Smooth muscle cell (in vitro differentiated cells): ENCODE measurements at regions not wholly inside any gene's neighbourhood (a gene's known extent, or its start where the extent isn't known, plus 50 kb on each side); places are given as distances from the start of the nearest gene placed in this dataset.

Source experiments
- DNase-seq: peaks from one replicate; lab custom pipeline; 2025; ENCODE audit not compliant: unreplicated experiment; lab: John Stamatoyannopoulos, UW
- H2AFZ ChIP-seq: fragments of 200-600 bp; sonication (generic); 2 replicates; pipeline ENCODE4 v1.6.0; 2016; ENCODE audit warnings: antibody characterized with exemption, low read depth, mild to moderate bottlenecking
- H3F3A ChIP-seq: fragments of 200-600 bp; sonication (generic); 2 replicates; pipeline ENCODE4 v1.6.0; 2017; ENCODE audit warnings: antibody characterized with exemption, low read depth
- H3K27ac ChIP-seq: fragments of 200-600 bp; sonication (generic); 2 replicates; pipeline ENCODE4 v1.5.1; 2016; ENCODE audit warnings: low read depth, mild to moderate bottlenecking
- H3K27me3 ChIP-seq: fragments of 200-600 bp; sonication (generic); 2 replicates; pipeline ENCODE4 v1.6.1; 2016; ENCODE audit warnings: low read depth, mild to moderate bottlenecking
- H3K36me3 ChIP-seq: fragments of 200-600 bp; sonication (generic); 2 replicates; pipeline ENCODE4 v1.5.1; 2016; ENCODE audit warnings: low read depth
- H3K4me1 ChIP-seq: fragments of 200-600 bp; sonication (generic); 2 replicates; pipeline ENCODE4 v1.5.1; 2016; ENCODE audit warnings: low read depth
- H3K4me2 ChIP-seq: fragments of 200-600 bp; sonication (generic); 2 replicates; pipeline ENCODE4 v1.6.0; 2016; ENCODE audit warnings: mild to moderate bottlenecking
- H3K4me3 ChIP-seq: fragments of 200-600 bp; sonication (generic); 2 replicates; pipeline ENCODE4 v1.5.1; 2016; ENCODE audit warnings: mild to moderate bottlenecking
- H3K79me2 ChIP-seq: fragments of 200-600 bp; sonication (generic); 2 replicates; pipeline ENCODE4 v1.6.0; 2016; ENCODE audit warnings: low read depth, mild to moderate bottlenecking
- H3K9ac ChIP-seq: fragments of 200-600 bp; sonication (generic); 2 replicates; pipeline ENCODE4 v1.6.0; 2016; ENCODE audit warnings: low read depth
- H3K9me3 ChIP-seq: fragments of 200-600 bp; sonication (generic); replicated peaks from 2 replicates; pipeline ENCODE4 v1.5.1; 2016; ENCODE audit warnings: low read depth
- H4K20me1 ChIP-seq: fragments of 200-600 bp; sonication (generic); 2 replicates; pipeline ENCODE4 v1.6.0; 2016; ENCODE audit warnings: low read depth
- WGBS: methylation state at CpG from one replicate; pipeline ENCODE4 v1.1.7; 2016; ENCODE audit warnings: low lambda C conversion rate; 5-methylcytosine and 5-hydroxymethylcytosine counted together
- TF ChIP-seq, protein P1 (sequence below): fragments of 200-600 bp; sonication (generic); IDR thresholded peaks from 2 replicates; pipeline ENCODE4 v1.5.1; 2017; ENCODE audit warnings: borderline replicate concordance, mild to moderate bottlenecking, antibody characterized with exemption; ENCODE audit not compliant: insufficient read depth, poor library complexity, severe bottlenecking

- H3K4me1 ChIP-seq: no peaks in the 10 kb centered on the region
- TF ChIP-seq, protein P1, sequence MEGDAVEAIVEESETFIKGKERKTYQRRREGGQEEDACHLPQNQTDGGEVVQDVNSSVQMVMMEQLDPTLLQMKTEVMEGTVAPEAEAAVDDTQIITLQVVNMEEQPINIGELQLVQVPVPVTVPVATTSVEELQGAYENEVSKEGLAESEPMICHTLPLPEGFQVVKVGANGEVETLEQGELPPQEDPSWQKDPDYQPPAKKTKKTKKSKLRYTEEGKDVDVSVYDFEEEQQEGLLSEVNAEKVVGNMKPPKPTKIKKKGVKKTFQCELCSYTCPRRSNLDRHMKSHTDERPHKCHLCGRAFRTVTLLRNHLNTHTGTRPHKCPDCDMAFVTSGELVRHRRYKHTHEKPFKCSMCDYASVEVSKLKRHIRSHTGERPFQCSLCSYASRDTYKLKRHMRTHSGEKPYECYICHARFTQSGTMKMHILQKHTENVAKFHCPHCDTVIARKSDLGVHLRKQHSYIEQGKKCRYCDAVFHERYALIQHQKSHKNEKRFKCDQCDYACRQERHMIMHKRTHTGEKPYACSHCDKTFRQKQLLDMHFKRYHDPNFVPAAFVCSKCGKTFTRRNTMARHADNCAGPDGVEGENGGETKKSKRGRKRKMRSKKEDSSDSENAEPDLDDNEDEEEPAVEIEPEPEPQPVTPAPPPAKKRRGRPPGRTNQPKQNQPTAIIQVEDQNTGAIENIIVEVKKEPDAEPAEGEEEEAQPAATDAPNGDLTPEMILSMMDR: no peak
- H4K20me1 ChIP-seq: no peaks in the 10 kb centered on the region
- 91% methylated on average over 7 of the region's 7 CpGs for WGBS
- H3K9ac ChIP-seq: no peak overlapping the region
- H3K27ac ChIP-seq: no peak overlapping the region
- H3K79me2 ChIP-seq: no peaks in the 10 kb centered on the region
- no peak overlapping the region for H3K4me3 ChIP-seq
- no peak overlapping the region for H3K4me2 ChIP-seq
- no peak for DNase-seq
- no peaks in the 10 kb centered on the region for H3K9me3 ChIP-seq
- no peaks in the 10 kb centered on the region for H3K36me3 ChIP-seq
- H2AFZ ChIP-seq: no peak overlapping the region
- H3K27me3 ChIP-seq: no peaks in the 10 kb centered on the region
- H3F3A ChIP-seq: no peaks in the 10 kb centered on the region
Observed at GRCh38 chr18:60739212-60739611, 366.6 kb upstream of the MC4R start.

GRCh38 chr18:60740313-60740712, 367.7 kb upstream of the MC4R start:
- no peaks in the 10 kb centered on the region for H3K36me3 ChIP-seq
- TF ChIP-seq, protein P1: no peak
- H3K4me3 ChIP-seq: no peak overlapping the region
- no peaks in the 10 kb centered on the region for H3K4me1 ChIP-seq
- no peaks in the 10 kb centered on the region for H3F3A ChIP-seq
- no peak overlapping the region for H3K9ac ChIP-seq
- WGBS: 84% methylated on average over 8 of the region's 8 CpGs
- H4K20me1 ChIP-seq: no peaks in the 10 kb centered on the region
- no peak overlapping the region for H3K4me2 ChIP-seq
- H3K27ac ChIP-seq: no peak overlapping the region
- H3K9me3 ChIP-seq: no peaks in the 10 kb centered on the region
- no peak for DNase-seq
- H3K27me3 ChIP-seq: no peaks in the 10 kb centered on the region
- no peak overlapping the region for H2AFZ ChIP-seq
- no peaks in the 10 kb centered on the region for H3K79me2 ChIP-seq

- Histone ChIP-seq H3K9me3 (no peaks in the 10 kb centered on the region), H3K36me3 (no peaks in the 10 kb centered on the region), H2AFZ (no peak overlapping the region), H4K20me1 (no peaks in the 10 kb centered on the region), H3K27ac (no peak overlapping the region), H3K4me1 (no peaks in the 10 kb centered on the region), H3K4me2 (no peak overlapping the region), H3K9ac (no peak overlapping the region), H3K79me2 (no peaks in the 10 kb centered on the region), H3K27me3 (peaks cover 6% of the 10 kb centered on the region), H3F3A (no peaks in the 10 kb centered on the region), H3K4me3 (no peak overlapping the region)
- TF ChIP-seq, protein P1: no peak
- no peak for DNase-seq
Observed at GRCh38 chr18:60746491-60746890, 373.9 kb upstream of the MC4R start.

- Histone ChIP-seq H3F3A (no peaks in the 10 kb centered on the region), H3K9ac (no peak overlapping the region), H3K4me1 (no peaks in the 10 kb centered on the region), H3K27ac (no peak overlapping the region), H3K27me3 (peaks cover 6% of the 10 kb centered on the region), H3K9me3 (no peaks in the 10 kb centered on the region), H3K4me3 (no peak overlapping the region), H3K4me2 (no peak overlapping the region), H2AFZ (no peak overlapping the region), H4K20me1 (no peaks in the 10 kb centered on the region), H3K36me3 (no peaks in the 10 kb centered on the region), H3K79me2 (no peaks in the 10 kb centered on the region)
- TF ChIP-seq, protein P1: no peak
- no peak for DNase-seq
Observed at GRCh38 chr18:60746919-60747318, 374.3 kb upstream of the MC4R start.
